DOHH2 (cell line): ENCODE measurements at regions not wholly inside any gene's neighbourhood (a gene's known extent, or its start where the extent isn't known, plus 50 kb on each side); places are given as distances from the start of the nearest gene placed in this dataset.

Source experiments
- H3F3A ChIP-seq: fragments of 200-600 bp; sonication (generic), shearing (Covaris generic); 2 replicates; pipeline ENCODE4 v1.6.0; 2016; ENCODE audit warnings: antibody characterized with exemption, mild to moderate bottlenecking; ENCODE audit not compliant: control insufficient read depth, insufficient read depth
- H3K27ac ChIP-seq: fragments of 200-600 bp; sonication (generic); 2 replicates; pipeline ENCODE4 v1.5.1; 2014; ENCODE audit warnings: low read depth, mild to moderate bottlenecking, low read length, moderate library complexity
- H3K27me3 ChIP-seq: fragments of 200-600 bp; sonication (generic); 2 replicates; pipeline ENCODE4 v1.6.1; 2014; ENCODE audit warnings: mild to moderate bottlenecking, low read length, mixed read lengths; ENCODE audit not compliant: control insufficient read depth
- H3K36me3 ChIP-seq: fragments of 200-600 bp; sonication (generic); 2 replicates; pipeline ENCODE4 v1.6.1; 2014; ENCODE audit warnings: mild to moderate bottlenecking, low read length, moderate library complexity, mixed read lengths; ENCODE audit not compliant: control insufficient read depth
- H3K4me1 ChIP-seq: fragments of 200-600 bp; sonication (generic); 2 replicates; pipeline ENCODE4 v1.6.1; 2014; ENCODE audit warnings: mild to moderate bottlenecking, low read length, mixed read lengths; ENCODE audit not compliant: control insufficient read depth
- H3K4me2 ChIP-seq: fragments of 200-600 bp; sonication (generic); 2 replicates; pipeline ENCODE4 v1.6.0; 2014; ENCODE audit warnings: mild to moderate bottlenecking, low read length, moderate library complexity
- H3K4me3 ChIP-seq: fragments of 200-600 bp; sonication (generic); 2 replicates; pipeline ENCODE4 v1.5.1; 2014; ENCODE audit warnings: mild to moderate bottlenecking, low read length, mixed read lengths
- H3K79me2 ChIP-seq: fragments of 200-600 bp; sonication (generic); 2 replicates; pipeline ENCODE4 v1.6.1; 2014; ENCODE audit warnings: mild to moderate bottlenecking, low read length, mixed read lengths; ENCODE audit not compliant: control insufficient read depth
- H3K9me2 ChIP-seq: fragments of 200-600 bp; sonication (generic); replicated peaks from 2 replicates; pipeline ENCODE4 v1.6.1; 2014; ENCODE audit warnings: mild to moderate bottlenecking, low read length, mixed read lengths; ENCODE audit not compliant: control insufficient read depth
- H3K9me3 ChIP-seq: fragments of 200-600 bp; sonication (generic); 2 replicates; pipeline ENCODE4 v1.6.1; 2014; ENCODE audit warnings: antibody characterized with exemption, low read length, mixed read lengths; ENCODE audit not compliant: control insufficient read depth, insufficient read depth
- H4K20me1 ChIP-seq: fragments of 200-600 bp; sonication (generic); 2 replicates; pipeline ENCODE4 v1.6.0; 2014; ENCODE audit warnings: low read depth, mild to moderate bottlenecking, antibody characterized with exemption, low read length, moderate library complexity; ENCODE audit not compliant: control insufficient read depth, insufficient read depth
- CTCF ChIP-seq: fragments of 200-600 bp; sonication (generic); IDR thresholded peaks from one replicate; pipeline ENCODE4 v1.5.1; 2014; ENCODE audit warnings: antibody characterized with exemption, mild to moderate bottlenecking, low read depth, low read length; ENCODE audit not compliant: poor library complexity, severe bottlenecking
- EZH2phosphoT487 ChIP-seq: fragments of 200-600 bp; sonication (generic); IDR thresholded peaks from 2 replicates; pipeline ENCODE4 v1.6.1; 2017; ENCODE audit warnings: borderline replicate concordance, mild to moderate bottlenecking, antibody characterized with exemption, low read length, moderate library complexity, mixed read lengths

GRCh38 chr7:24483804-24484203, 89.4 kb upstream of the PALS2 start:
- Histone ChIP-seq H3K27ac (no peak overlapping the region), H3F3A (no peaks in the 10 kb centered on the region), H3K4me2 (no peak overlapping the region), H3K36me3 (no peaks in the 10 kb centered on the region), H3K79me2 (no peaks in the 10 kb centered on the region), H3K27me3 (peaks cover 10% of the 10 kb centered on the region; the same call in 1 of the 2 replicates), H3K4me3 (no peak overlapping the region), H4K20me1 (no peaks in the 10 kb centered on the region), H3K9me3 (no peaks in the 10 kb centered on the region), H3K9me2 (no peaks in the 10 kb centered on the region), H3K4me1 (no peaks in the 10 kb centered on the region)
- TF ChIP-seq EZH2phosphoT487 (no peak), CTCF (no peak)

GRCh38 chr7:24492576-24492975, 80.7 kb upstream of the PALS2 start:
- Histone ChIP-seq H3K4me2 (no peak overlapping the region), H3K4me1 (no peaks in the 10 kb centered on the region), H4K20me1 (no peaks in the 10 kb centered on the region), H3K27ac (no peak overlapping the region), H3K9me3 (no peaks in the 10 kb centered on the region), H3K27me3 (peaks cover 7% of the 10 kb centered on the region), H3K4me3 (no peak overlapping the region), H3F3A (no peaks in the 10 kb centered on the region), H3K9me2 (no peaks in the 10 kb centered on the region), H3K79me2 (no peaks in the 10 kb centered on the region), H3K36me3 (no peaks in the 10 kb centered on the region)
- TF ChIP-seq EZH2phosphoT487: no peak
- no peak for TF ChIP-seq CTCF

GRCh38 chr7:24494832-24495231, 78.4 kb upstream of the PALS2 start:
- Histone ChIP-seq H4K20me1 (no peaks in the 10 kb centered on the region), H3K27me3 (peaks cover 13% of the 10 kb centered on the region), H3K27ac (no peak overlapping the region), H3K4me2 (no peak overlapping the region), H3K4me3 (no peak overlapping the region), H3K79me2 (no peaks in the 10 kb centered on the region), H3K4me1 (no peaks in the 10 kb centered on the region), H3F3A (no peaks in the 10 kb centered on the region), H3K36me3 (no peaks in the 10 kb centered on the region), H3K9me3 (no peaks in the 10 kb centered on the region), H3K9me2 (no peaks in the 10 kb centered on the region)
- TF ChIP-seq EZH2phosphoT487 (no peak), CTCF (no peak)

GRCh38 chr7:24496036-24496435, 77.2 kb upstream of the PALS2 start:
- H3K4me2 ChIP-seq: no peak overlapping the region
- H3K4me1 ChIP-seq: no peaks in the 10 kb centered on the region
- H3K4me3 ChIP-seq: no peak overlapping the region
- H3K27ac ChIP-seq: no peak overlapping the region
- H3K79me2 ChIP-seq: no peaks in the 10 kb centered on the region
- TF ChIP-seq EZH2phosphoT487: no peak
- TF ChIP-seq CTCF: no peak
- no peaks in the 10 kb centered on the region for H3K9me3 ChIP-seq
- H4K20me1 ChIP-seq: no peaks in the 10 kb centered on the region
- H3K36me3 ChIP-seq: no peaks in the 10 kb centered on the region
- H3K9me2 ChIP-seq: no peaks in the 10 kb centered on the region
- peaks cover 13% of the 10 kb centered on the region for H3K27me3 ChIP-seq
- no peaks in the 10 kb centered on the region for H3F3A ChIP-seq
